ENCODE measurements at regions not wholly inside any gene's neighbourhood (a gene's known extent, or its start where the extent isn't known, plus 50 kb on each side); places are given as distances from the start of the nearest gene placed in this dataset.
"Not testable (repeated sequence)": the region's sequence is repeated elsewhere in the genome, so short reads cannot be mapped to it uniquely, and the experiment has no call there.

DNA sequence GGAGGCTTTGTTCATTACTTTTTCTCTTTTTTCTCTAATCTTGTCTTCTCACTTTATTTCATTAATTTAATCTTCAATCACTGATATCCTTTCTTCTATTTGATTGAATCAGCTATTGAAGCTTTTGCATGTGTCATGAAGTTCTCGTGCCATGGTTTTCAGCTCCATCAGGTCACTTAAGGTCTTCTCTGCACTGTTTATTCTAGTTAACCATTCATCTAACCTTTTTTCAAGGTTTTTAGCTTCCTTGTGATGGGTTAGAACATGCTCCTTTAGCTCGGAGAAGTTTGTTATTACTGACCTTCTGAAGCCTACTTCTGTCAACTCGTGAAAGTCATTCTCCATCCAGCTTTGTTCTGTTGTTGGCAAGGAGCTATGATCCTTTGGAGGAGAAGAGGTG is 695.0 kb upstream of the CDH6 start:
- TF ChIP-seq, protein P1, sequence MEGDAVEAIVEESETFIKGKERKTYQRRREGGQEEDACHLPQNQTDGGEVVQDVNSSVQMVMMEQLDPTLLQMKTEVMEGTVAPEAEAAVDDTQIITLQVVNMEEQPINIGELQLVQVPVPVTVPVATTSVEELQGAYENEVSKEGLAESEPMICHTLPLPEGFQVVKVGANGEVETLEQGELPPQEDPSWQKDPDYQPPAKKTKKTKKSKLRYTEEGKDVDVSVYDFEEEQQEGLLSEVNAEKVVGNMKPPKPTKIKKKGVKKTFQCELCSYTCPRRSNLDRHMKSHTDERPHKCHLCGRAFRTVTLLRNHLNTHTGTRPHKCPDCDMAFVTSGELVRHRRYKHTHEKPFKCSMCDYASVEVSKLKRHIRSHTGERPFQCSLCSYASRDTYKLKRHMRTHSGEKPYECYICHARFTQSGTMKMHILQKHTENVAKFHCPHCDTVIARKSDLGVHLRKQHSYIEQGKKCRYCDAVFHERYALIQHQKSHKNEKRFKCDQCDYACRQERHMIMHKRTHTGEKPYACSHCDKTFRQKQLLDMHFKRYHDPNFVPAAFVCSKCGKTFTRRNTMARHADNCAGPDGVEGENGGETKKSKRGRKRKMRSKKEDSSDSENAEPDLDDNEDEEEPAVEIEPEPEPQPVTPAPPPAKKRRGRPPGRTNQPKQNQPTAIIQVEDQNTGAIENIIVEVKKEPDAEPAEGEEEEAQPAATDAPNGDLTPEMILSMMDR (IDR thresholded peaks at IDR 0.05) = not testable (repeated sequence)
- not testable (repeated sequence) for TF ChIP-seq POLR2A, POLR2AphosphoS5 (IDR thresholded peaks at IDR 0.05)

Measured in prostate gland (tissue), 2 donors.